Skeletal muscle tissue (tissue), 3 donors: ENCODE measurements at regions not wholly inside any gene's neighbourhood (a gene's known extent, or its start where the extent isn't known, plus 50 kb on each side); places are given as distances from the start of the nearest gene placed in this dataset.

ENCODE experiments used
- H3K27ac ChIP-seq: one replicate; pipeline ENCODE4 v1.7.0; 2013; ENCODE audit warnings: mild to moderate bottlenecking, low read depth, low read length, inconsistent platforms
- H3K27me3 ChIP-seq, 3 donors: one replicate each; pipeline ENCODE4 v1.7.0; 2013; ENCODE audit warnings: low read length in 3 of 3; ENCODE audit not compliant: control insufficient read depth in 3 of 3, insufficient read depth in 3 of 3
- H3K36me3 ChIP-seq, 3 donors: one replicate each; pipeline ENCODE4 v1.7.0; 2013; ENCODE audit warnings: low read length in 3 of 3; ENCODE audit not compliant: control insufficient read depth in 3 of 3, insufficient read depth in 3 of 3
- H3K4me1 ChIP-seq, 3 donors: one replicate each; pipeline ENCODE4 v1.7.0; 2013; ENCODE audit warnings: low read length in 3 of 3, mild to moderate bottlenecking in 3 of 3; ENCODE audit not compliant: control insufficient read depth in 3 of 3, insufficient read depth in 3 of 3
- H3K4me3 ChIP-seq, 3 donors: one replicate each; pipeline ENCODE4 v1.7.0; 2013; ENCODE audit warnings: low read length in 3 of 3
- H3K9ac ChIP-seq, 3 donors: one replicate each; pipeline ENCODE4 v1.7.0; 2013; ENCODE audit warnings: low read length in 3 of 3, mild to moderate bottlenecking in 3 of 3, moderate library complexity in 2 of 3, low read depth in 1 of 3
- H3K9me3 ChIP-seq, 3 donors: one replicate each; pipeline ENCODE4 v1.7.0; 2013; ENCODE audit warnings: low read length in 3 of 3; ENCODE audit not compliant: control insufficient read depth in 3 of 3
- donor health status: Osteomylitis.

DNA sequence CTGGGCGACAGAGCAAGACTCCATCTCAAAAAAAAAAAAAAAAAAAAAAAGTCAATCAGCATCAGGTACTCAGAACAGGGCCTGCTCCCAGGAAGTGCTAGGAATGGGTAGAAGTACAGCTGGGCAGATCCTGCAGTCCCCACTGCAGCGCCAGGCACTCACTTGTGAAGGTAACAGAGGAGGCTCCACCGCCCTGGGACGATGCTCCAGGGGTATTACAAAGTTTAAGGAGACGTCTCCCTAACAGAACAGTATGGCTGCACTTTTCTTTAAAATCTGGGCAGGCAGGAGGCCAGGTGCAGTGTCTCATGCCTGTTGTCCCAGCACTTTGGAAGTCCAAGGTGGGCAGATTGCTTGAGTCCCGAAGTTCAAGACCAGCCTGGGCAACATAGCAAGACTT lies 1449.0 kb downstream of the BRD1 start:
- H3K4me1 ChIP-seq = no peaks in the 10 kb centered on the region
- H3K36me3 ChIP-seq = no peaks in the 10 kb centered on the region
- H3K4me3 ChIP-seq = no peak overlapping the region
- H3K27ac ChIP-seq = no peak overlapping the region
- peaks cover 3 to 13% (median 6%) of the 10 kb centered on the region in 3 donors for H3K27me3 ChIP-seq
- H3K9me3 ChIP-seq = no peaks in the 10 kb centered on the region
- H3K9ac ChIP-seq = no peak overlapping the region

DNA sequence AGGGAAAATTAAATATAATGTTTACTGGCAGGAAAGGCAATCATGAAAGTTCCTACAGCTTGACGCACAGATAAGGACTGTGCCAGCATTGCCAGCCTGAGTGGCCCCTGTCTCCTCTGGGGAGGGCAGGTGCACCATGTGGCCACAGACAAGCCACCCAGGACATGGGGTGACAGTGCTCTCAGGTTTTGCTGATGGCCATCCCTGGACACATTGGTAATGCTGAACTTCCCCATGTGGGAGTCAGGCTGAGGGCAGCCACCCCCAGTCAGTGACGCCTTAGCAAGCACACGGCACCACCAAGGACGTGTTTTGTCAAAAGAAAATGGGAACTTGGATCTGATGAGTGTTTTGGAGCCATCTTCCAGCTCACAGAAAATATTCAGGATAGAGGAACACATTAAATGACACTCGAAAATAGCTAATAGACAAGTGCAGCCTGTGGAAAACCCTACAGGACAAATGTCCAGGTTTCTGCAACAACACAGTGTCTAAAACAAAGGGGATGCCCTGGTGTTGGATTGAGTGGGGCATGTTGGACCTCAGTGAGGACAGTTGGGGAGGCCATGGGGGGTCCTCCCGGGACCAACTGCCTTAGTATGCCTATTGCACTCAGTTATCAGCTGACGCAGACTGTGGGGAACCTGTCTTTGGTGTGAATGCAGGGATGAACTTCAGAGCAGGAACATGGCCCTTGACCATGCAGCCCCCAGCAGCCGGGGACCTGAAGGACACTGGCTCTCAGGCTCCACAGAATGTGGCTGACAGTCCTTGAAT lies 1450.5 kb downstream of the BRD1 start:
- peaks cover 3 to 8% (median 6%) of the 10 kb centered on the region in 3 donors for H3K27me3 ChIP-seq

DNA sequence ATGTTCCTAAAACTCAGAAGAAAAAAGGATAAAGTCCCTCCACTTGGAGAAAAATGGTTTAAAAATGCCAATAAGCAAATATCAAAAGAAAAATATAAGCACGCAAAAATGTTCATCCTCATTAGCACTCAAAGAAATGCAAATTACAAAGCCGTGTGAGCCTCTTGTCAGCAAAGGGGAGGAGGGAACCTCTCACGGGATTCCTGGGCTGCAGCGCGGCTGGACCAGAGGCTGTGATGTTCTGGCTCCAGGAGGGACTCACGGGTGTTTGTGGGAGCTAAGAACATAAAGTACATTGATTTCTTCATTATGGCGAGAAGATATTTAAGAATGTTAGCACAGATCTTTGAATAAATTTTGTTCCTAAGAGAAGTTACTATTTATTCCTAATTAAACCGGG lies 1451.2 kb downstream of the BRD1 start:
- H3K27me3 ChIP-seq = peaks cover 3 to 10% (median 6%) of the 10 kb centered on the region in 3 donors
- H3K9me3 ChIP-seq = no peaks in the 10 kb centered on the region
- no peak overlapping the region for H3K4me3 ChIP-seq
- no peaks in the 10 kb centered on the region for H3K36me3 ChIP-seq
- H3K9ac ChIP-seq = no peak overlapping the region
- no peaks in the 10 kb centered on the region for H3K4me1 ChIP-seq
- H3K27ac ChIP-seq = no peak overlapping the region

More for the DNA sequence above, 1450.5 kb downstream of the BRD1 start:
- H3K9me3 ChIP-seq = no peaks in the 10 kb centered on the region
- H3K27ac ChIP-seq = no peak overlapping the region
- no peaks in the 10 kb centered on the region for H3K36me3 ChIP-seq
- no peak overlapping the region for H3K9ac ChIP-seq
- no peaks in the 10 kb centered on the region for H3K4me1 ChIP-seq
- no peak overlapping the region for H3K4me3 ChIP-seq

DNA sequence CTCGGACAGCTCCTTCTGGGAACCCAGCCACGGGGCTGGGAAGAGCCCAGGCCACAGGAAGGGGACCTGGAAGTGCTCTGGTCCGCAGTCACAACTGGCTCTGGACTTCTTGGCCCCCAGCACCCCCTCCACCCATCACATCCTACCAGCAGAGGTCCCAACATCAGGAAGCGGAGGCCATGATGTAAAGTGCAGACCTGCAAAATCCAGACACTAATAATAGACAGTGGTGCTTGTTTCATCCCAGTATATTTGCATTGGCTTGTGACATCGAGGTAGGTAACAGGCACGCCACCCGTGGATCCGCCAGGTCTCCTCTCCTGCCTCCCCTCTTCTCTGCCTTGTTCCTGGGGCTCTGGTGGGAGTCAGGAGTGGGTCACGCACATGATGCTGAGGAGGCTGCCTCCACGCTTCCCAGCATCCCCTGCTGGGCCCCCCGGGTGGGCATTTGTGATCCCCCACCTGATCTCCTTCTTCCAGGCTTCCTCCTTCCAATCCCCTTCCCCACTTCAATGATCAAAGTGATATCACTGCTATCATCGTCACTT lies 1454.0 kb downstream of the BRD1 start:
- H3K27ac ChIP-seq = no peak overlapping the region
- no peak overlapping the region for H3K9ac ChIP-seq
- H3K4me1 ChIP-seq = no peaks in the 10 kb centered on the region
- H3K9me3 ChIP-seq = no peaks in the 10 kb centered on the region
- H3K27me3 ChIP-seq = peaks cover 3 to 20% (median 17%) of the 10 kb centered on the region in 3 donors
- H3K4me3 ChIP-seq = no peak overlapping the region
- no peaks in the 10 kb centered on the region for H3K36me3 ChIP-seq

- H3K27me3 ChIP-seq = peaks cover 3 to 18% (median 17%) of the 10 kb centered on the region in 3 donors
- no peaks in the 10 kb centered on the region for H3K36me3 ChIP-seq
- H3K27ac ChIP-seq = no peak overlapping the region
- no peaks in the 10 kb centered on the region for H3K9me3 ChIP-seq
- H3K4me1 ChIP-seq = no peaks in the 10 kb centered on the region
- no peak overlapping the region for H3K4me3 ChIP-seq
- no peak overlapping the region for H3K9ac ChIP-seq
Measured at GRCh38 chr22:48372390-48372789, 1455.3 kb downstream of the BRD1 start.

DNA sequence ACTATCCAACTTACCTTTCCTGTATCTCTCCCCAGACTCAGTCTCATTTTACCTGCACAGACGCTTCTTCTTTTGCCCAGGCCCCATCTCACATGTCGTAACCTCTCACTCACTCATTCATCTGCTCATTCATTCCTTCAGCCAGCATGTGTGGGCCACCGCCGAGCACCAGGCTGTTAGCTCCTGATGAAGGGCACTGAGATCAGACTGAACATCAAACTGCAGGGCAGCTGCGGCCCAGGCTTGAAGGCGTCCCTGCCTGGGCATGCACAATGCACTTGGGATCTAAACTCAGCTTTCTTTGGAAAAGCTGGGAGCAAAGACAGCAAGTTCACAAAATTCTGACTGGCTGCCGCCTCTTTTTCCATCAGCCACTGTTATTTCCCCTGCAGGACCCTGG lies 1456.3 kb downstream of the BRD1 start:
- no peak overlapping the region for H3K9ac ChIP-seq
- H3K27ac ChIP-seq = no peak overlapping the region
- peaks cover 0 to 16% (median 11%) of the 10 kb centered on the region in 3 donors for H3K27me3 ChIP-seq
- no peaks in the 10 kb centered on the region for H3K36me3 ChIP-seq
- H3K4me1 ChIP-seq = no peaks in the 10 kb centered on the region
- H3K9me3 ChIP-seq = no peaks in the 10 kb centered on the region
- no peak overlapping the region for H3K4me3 ChIP-seq

GRCh38 chr22:48370508-48371325 lies 1457.0 kb downstream of the BRD1 start:
- Histone ChIP-seq H3K27ac (no peak overlapping the region), H3K9me3 (no peaks in the 10 kb centered on the region), H3K4me1 (no peaks in the 10 kb centered on the region), H3K4me3 (no peak overlapping the region), H3K9ac (no peak overlapping the region), H3K36me3 (no peaks in the 10 kb centered on the region), H3K27me3 (peaks cover 0 to 21% (median 11%) of the 10 kb centered on the region in 3 donors)

- Histone ChIP-seq H3K9me3 (no peaks in the 10 kb centered on the region), H3K27me3 (peaks cover 0 to 21% (median 11%) of the 10 kb centered on the region in 3 donors), H3K27ac (no peak overlapping the region), H3K4me3 (no peak overlapping the region), H3K4me1 (no peaks in the 10 kb centered on the region), H3K9ac (no peak overlapping the region), H3K36me3 (no peaks in the 10 kb centered on the region)
Measured at GRCh38 chr22:48369789-48370507, 1457.7 kb downstream of the BRD1 start.

DNA sequence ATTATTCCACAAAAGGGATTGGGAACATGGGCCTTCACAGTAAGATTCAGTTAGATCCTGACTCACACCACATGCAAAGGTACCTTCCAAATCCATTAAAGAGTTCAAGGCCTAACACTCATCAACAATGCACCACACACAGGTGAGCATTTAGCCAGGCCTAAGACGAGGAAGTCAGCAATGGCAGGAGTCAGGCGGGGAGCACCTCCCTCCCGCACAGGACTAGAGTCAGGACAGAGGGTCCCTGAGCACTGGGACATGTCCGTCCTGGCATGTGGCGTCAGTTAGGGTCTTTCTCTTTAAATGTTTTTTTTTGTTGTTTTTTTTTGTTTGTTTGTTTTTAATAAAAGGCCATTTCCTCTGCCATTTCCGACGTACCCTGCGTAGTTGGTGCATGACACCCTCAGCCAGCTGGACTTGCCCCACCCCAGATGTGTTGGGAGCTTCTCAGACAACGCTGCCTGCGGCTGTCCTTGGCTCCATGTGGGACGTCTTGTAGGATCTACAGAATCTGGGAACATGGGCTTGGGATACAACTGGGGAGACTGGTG lies 1458.6 kb downstream of the BRD1 start:
- peaks cover 0 to 19% (median 11%) of the 10 kb centered on the region in 3 donors for H3K27me3 ChIP-seq
- H3K4me1 ChIP-seq = no peaks in the 10 kb centered on the region
- no peak overlapping the region for H3K27ac ChIP-seq
- no peak overlapping the region for H3K9ac ChIP-seq
- no peak overlapping the region for H3K4me3 ChIP-seq
- no peaks in the 10 kb centered on the region for H3K36me3 ChIP-seq
- H3K9me3 ChIP-seq = no peaks in the 10 kb centered on the region
